K562 (cell line): ENCODE measurements at regions not wholly inside any gene's neighbourhood (a gene's known extent, or its start where the extent isn't known, plus 50 kb on each side); places are given as distances from the start of the nearest gene placed in this dataset.

ENCODE experiments used
- CREB1 ChIP-seq, 2 experiments: sonication (generic) in 1 of 2; formaldehyde crosslinking in 1 of 2; IDR thresholded peaks; 2 replicates each; pipeline versions ENCODE4 v1.6.1 to v1.8.0; 2012 to 2022; ENCODE audit warnings: inconsistent platforms in 1 of 2, mild to moderate bottlenecking in 1 of 2, missing genetic modification reagents in 1 of 2, moderate library complexity in 1 of 2
- CTCF ChIP-seq, 3 experiments: IDR thresholded peaks in 2 of 3; conservative IDR thresholded peaks in 1 of 3; 2 replicates each; pipeline ENCODE4 v1.5.1; 2011 to 2012; ENCODE audit warnings: low read length in 3 of 3, mild to moderate bottlenecking in 3 of 3, control low read depth in 2 of 3, improper control_type of control experiment in 1 of 3, inconsistent platforms in 1 of 3, low read depth in 1 of 3, mixed read lengths in 1 of 3, moderate library complexity in 1 of 3; ENCODE audit not compliant: insufficient read depth in 2 of 3
- MEF2A ChIP-seq: IDR thresholded peaks from 2 replicates; pipeline ENCODE4 v1.6.1; 2011; ENCODE audit warnings: low read depth, mild to moderate bottlenecking, low read length, moderate library complexity; ENCODE audit not compliant: control insufficient read depth
- NFIC ChIP-seq: fragments of 450-650 bp; IDR thresholded peaks from 2 replicates; pipeline ENCODE4 v1.6.1; 2017; ENCODE audit warnings: mild to moderate bottlenecking, inconsistent platforms
- POLR2A ChIP-seq: fragments of 450-650 bp; conservative IDR thresholded peaks from 2 replicates; pipeline ENCODE4 v1.6.1; 2016
- SPI1 ChIP-seq: IDR thresholded peaks from 2 replicates; pipeline ENCODE4 v1.6.1; 2011; ENCODE audit warnings: low read depth, low read length, control low read depth, borderline replicate concordance

- TF ChIP-seq NFIC (no peak), CREB1 (IDR thresholded peaks at IDR 0.05) (no peak), CREB1 (CRISPR knock-in tag; IDR thresholded peaks at IDR 0.05) (no peak), CTCF (IDR thresholded peaks at IDR 0.05 in 2 of 3, conservative IDR thresholded peaks at IDR 0.05 in 1 of 3; ENCODE audit: insufficient read depth in 2 of 3, low read depth in 1 of 3, low read length in 3 of 3) (no peak), MEF2A (no peak), SPI1 (no peak), POLR2A (no peak)
Observed at GRCh38 chr13:82257790-82258507, 1624.3 kb downstream of the SLITRK1 start.
